B cell (primary cell): ENCODE measurements at regions not wholly inside any gene's neighbourhood (a gene's known extent, or its start where the extent isn't known, plus 50 kb on each side); places are given as distances from the start of the nearest gene placed in this dataset.

Experiments used
- ATAC-seq: fragments of 200-7000 bp; cut with Tn5 transposase; one replicate; pipeline ENCODE4 v1.10.0; 2021; ENCODE audit warnings: low read depth, mild to moderate bottlenecking, moderate number of reproducible peaks, moderate library complexity
- CTCF ChIA-PET: fragments of 350-600 bp; sonication (Branson Sonifier 250); formaldehyde crosslinking; loops from one replicate; lab custom pipeline; 2021; ENCODE audit warnings: antibody characterized with exemption, inconsistent platforms; lab: Charles Lee
- POLR2A ChIA-PET: fragments of 350-600 bp; sonication (Branson Sonifier 250); formaldehyde crosslinking; loops from one replicate; lab custom pipeline; 2021; ENCODE audit warnings: antibody characterized with exemption; lab: Charles Lee
- DNase-seq: peaks from one replicate; pipeline ENCODE4 v3.0.0; 2013
- H2AFZ ChIP-seq: 2 replicates; pipeline ENCODE4 v1.6.1; 2012; ENCODE audit warnings: mild to moderate bottlenecking, low read depth, low read length; ENCODE audit not compliant: insufficient read depth, poor library complexity, severe bottlenecking
- H3K27ac ChIP-seq, 2 donors: 1 replicate in 1 of 2; 2 replicates in 1 of 2; pipeline ENCODE4 v1.5.1; 2012 to 2013; ENCODE audit warnings: low read length in 2 of 2, mild to moderate bottlenecking in 2 of 2, moderate library complexity in 1 of 2
- H3K27me3 ChIP-seq, 4 experiments: fragments of 200-600 bp in 1 of 4; sonication (generic) in 1 of 4; replicated peaks in 1 of 4; 1 replicate in 2 of 4; 2 replicates in 2 of 4; pipeline versions ENCODE4 v1.6.1 to v1.7.0; 2013 to 2016; ENCODE audit warnings: low read length in 3 of 4, mild to moderate bottlenecking in 2 of 4, mixed read lengths in 1 of 4, moderate library complexity in 1 of 4; ENCODE audit not compliant: insufficient read depth in 4 of 4, control insufficient read depth in 3 of 4; ENCODE audit errors: control extremely low read depth in 1 of 4
- H3K36me3 ChIP-seq, 2 experiments: replicated peaks in 1 of 2; 1 replicate in 1 of 2; 2 replicates in 1 of 2; pipeline versions ENCODE4 v1.6.1 to v1.7.1; 2013; ENCODE audit warnings: low read length in 1 of 2; ENCODE audit not compliant: insufficient read depth in 2 of 2, control insufficient read depth in 1 of 2; ENCODE audit errors: control extremely low read depth in 1 of 2, extremely low read depth in 1 of 2
- H3K4me1 ChIP-seq, 2 donors: fragments of 200-600 bp in 1 of 2; sonication (generic) in 1 of 2; 1 replicate in 1 of 2; 2 replicates in 1 of 2; pipeline versions ENCODE4 v1.5.1 to v1.6.1; 2013 to 2017; ENCODE audit warnings: low read length in 2 of 2; ENCODE audit not compliant: control insufficient read depth in 2 of 2, insufficient read depth in 2 of 2
- H3K4me2 ChIP-seq: replicated peaks from 2 replicates; pipeline ENCODE3; 2012; ENCODE audit warnings: mild to moderate bottlenecking, low read depth, low read length; ENCODE audit not compliant: poor library complexity, severe bottlenecking
- H3K4me3 ChIP-seq, 5 experiments: fragments of 200-600 bp in 1 of 5; sonication (generic) in 1 of 5; 1 replicate in 3 of 5; 2 replicates in 2 of 5; pipeline versions ENCODE4 v1.5.1 to v1.7.0; 2011 to 2016; ENCODE audit warnings: low read length in 4 of 5, mild to moderate bottlenecking in 4 of 5, low read depth in 2 of 5, control low read depth in 1 of 5, moderate library complexity in 1 of 5; ENCODE audit not compliant: insufficient read depth in 1 of 5; ENCODE audit errors: control extremely low read depth in 1 of 5, extremely low read depth in 1 of 5
- H3K79me2 ChIP-seq: fragments of 200-600 bp; sonication (generic); one replicate; pipeline ENCODE4 v1.6.0; 2016; ENCODE audit warnings: low read length; ENCODE audit not compliant: control insufficient read depth, insufficient read depth
- H3K9ac ChIP-seq: fragments of 200-600 bp; sonication (generic); 2 replicates; pipeline ENCODE4 v1.6.1; 2017; ENCODE audit warnings: mild to moderate bottlenecking, low read length, moderate library complexity
- H3K9me3 ChIP-seq, 3 donors: one replicate each; pipeline versions ENCODE4 v1.6.1 to v1.7.1; 2013; ENCODE audit warnings: low read length in 2 of 3; ENCODE audit not compliant: control insufficient read depth in 2 of 3, insufficient read depth in 1 of 3; ENCODE audit errors: control extremely low read depth in 1 of 3
- H4K20me1 ChIP-seq: 2 replicates; pipeline ENCODE4 v1.6.0; 2012; ENCODE audit warnings: mild to moderate bottlenecking, low read length; ENCODE audit not compliant: insufficient read depth, control insufficient read depth, poor library complexity, severe bottlenecking
- H3K27ac Mint-ChIP-seq: one replicate; pipeline ENCODE4 v1.8.0; 2021; ENCODE audit warnings: mixed read lengths
- H3K27me3 Mint-ChIP-seq: one replicate; pipeline ENCODE4 v1.8.0; 2021; ENCODE audit warnings: mixed read lengths
- H3K4me1 Mint-ChIP-seq: one replicate; pipeline ENCODE4 v1.8.0; 2021; ENCODE audit warnings: mixed read lengths
- H3K4me3 Mint-ChIP-seq: one replicate; pipeline ENCODE4 v1.8.0; 2021; ENCODE audit warnings: mixed read lengths
- H3K9me3 Mint-ChIP-seq: one replicate; pipeline ENCODE4 v1.8.0; 2022; ENCODE audit warnings: mixed read lengths; ENCODE audit not compliant: insufficient read depth
- EZH2 ChIP-seq: IDR thresholded peaks from 2 replicates; pipeline ENCODE4 v1.6.1; 2012; ENCODE audit warnings: borderline replicate concordance, low read depth, mild to moderate bottlenecking, moderate library complexity, low read length; ENCODE audit not compliant: insufficient read depth, poor library complexity, severe bottlenecking
- WGBS: methylation state at CpG from one replicate; pipeline ENCODE4 v1.1.5; 2013; ENCODE audit warnings: missing lambda C conversion rate; ENCODE audit not compliant: insufficient coverage; 5-methylcytosine and 5-hydroxymethylcytosine counted together
- intact Hi-C: fragments of 100-400 bp; cut with micrococcal nuclease; formaldehyde crosslinking; loops from one replicate; pipeline ENCODE4 v1.10.0; 2022
- TF ChIP-seq, protein P1 (sequence below): fragments of 200-600 bp; IDR thresholded peaks from one replicate; pipeline ENCODE4 v1.8.0; 2022; ENCODE audit warnings: antibody characterized with exemption, mild to moderate bottlenecking

DNA sequence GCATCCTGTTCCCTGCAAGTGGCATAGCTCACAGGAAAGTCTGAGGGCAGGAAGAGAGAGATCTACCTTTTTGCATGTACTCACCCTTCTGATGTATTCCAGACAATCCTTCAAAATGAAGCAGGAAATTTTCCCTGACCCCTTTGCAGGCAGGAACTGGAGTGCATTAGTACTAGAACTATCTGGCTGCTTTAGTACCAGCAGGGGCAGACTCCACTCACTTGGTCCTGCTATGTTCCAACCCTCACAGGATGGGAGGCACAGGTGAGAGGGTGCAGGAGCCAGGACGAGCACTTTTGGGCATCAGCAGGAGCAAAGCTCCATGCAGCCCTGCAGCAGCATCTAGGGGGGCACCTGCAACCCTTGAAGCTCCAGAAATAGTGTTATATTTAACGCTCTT is 116.3 kb upstream of the IGF1 start:
- Mint-ChIP-seq H3K4me1 (no peaks in the 10 kb centered on the region), H3K27ac (no peak overlapping the region), H3K4me3 (no peak overlapping the region), H3K9me3 (no peaks in the 10 kb centered on the region), H3K27me3 (peaks cover 6% of the 10 kb centered on the region)
- no peak for ATAC-seq
- intact Hi-C loops: no loop called here
- no peak for DNase-seq
- no peak overlapping the region for H3K4me2 ChIP-seq
- TF ChIP-seq, protein P1, sequence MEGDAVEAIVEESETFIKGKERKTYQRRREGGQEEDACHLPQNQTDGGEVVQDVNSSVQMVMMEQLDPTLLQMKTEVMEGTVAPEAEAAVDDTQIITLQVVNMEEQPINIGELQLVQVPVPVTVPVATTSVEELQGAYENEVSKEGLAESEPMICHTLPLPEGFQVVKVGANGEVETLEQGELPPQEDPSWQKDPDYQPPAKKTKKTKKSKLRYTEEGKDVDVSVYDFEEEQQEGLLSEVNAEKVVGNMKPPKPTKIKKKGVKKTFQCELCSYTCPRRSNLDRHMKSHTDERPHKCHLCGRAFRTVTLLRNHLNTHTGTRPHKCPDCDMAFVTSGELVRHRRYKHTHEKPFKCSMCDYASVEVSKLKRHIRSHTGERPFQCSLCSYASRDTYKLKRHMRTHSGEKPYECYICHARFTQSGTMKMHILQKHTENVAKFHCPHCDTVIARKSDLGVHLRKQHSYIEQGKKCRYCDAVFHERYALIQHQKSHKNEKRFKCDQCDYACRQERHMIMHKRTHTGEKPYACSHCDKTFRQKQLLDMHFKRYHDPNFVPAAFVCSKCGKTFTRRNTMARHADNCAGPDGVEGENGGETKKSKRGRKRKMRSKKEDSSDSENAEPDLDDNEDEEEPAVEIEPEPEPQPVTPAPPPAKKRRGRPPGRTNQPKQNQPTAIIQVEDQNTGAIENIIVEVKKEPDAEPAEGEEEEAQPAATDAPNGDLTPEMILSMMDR: no peak
- TF ChIP-seq EZH2: no peak
- H2AFZ ChIP-seq: no peak overlapping the region
- ChIA-PET CTCF (no interaction called here), POLR2A (no interaction called here)
- H3K27me3 ChIP-seq: no peaks in the 10 kb centered on the region
- no peak overlapping the region for H3K27ac ChIP-seq
- no peaks in the 10 kb centered on the region for H3K4me1 ChIP-seq
- no peaks in the 10 kb centered on the region for H4K20me1 ChIP-seq
- WGBS: 94% methylated on average over 2 of the region's 2 CpGs
- H3K36me3 ChIP-seq: no peaks in the 10 kb centered on the region
- no peaks in the 10 kb centered on the region for H3K9me3 ChIP-seq
- H3K79me2 ChIP-seq: no peaks in the 10 kb centered on the region
- H3K9ac ChIP-seq: no peak overlapping the region
- no peak overlapping the region for H3K4me3 ChIP-seq

- ATAC-seq (no peak), DNase-seq (no peak)
- Histone ChIP-seq H3K27ac (no peak overlapping the region), H3K4me3 (no peak overlapping the region), H3K9me3 (no peaks in the 10 kb centered on the region), H3K9ac (no peak overlapping the region), H4K20me1 (no peaks in the 10 kb centered on the region), H3K79me2 (no peaks in the 10 kb centered on the region), H3K4me1 (no peaks in the 10 kb centered on the region), H3K36me3 (no peaks in the 10 kb centered on the region), H3K4me2 (no peak overlapping the region), H2AFZ (no peak overlapping the region), H3K27me3 (no peaks in the 10 kb centered on the region)
- 84% methylated on average over 6 of the region's 8 CpGs for WGBS
- no peaks in the 10 kb centered on the region for H3K27me3 Mint-ChIP-seq
- H3K4me3 Mint-ChIP-seq: no peak overlapping the region
- ChIA-PET POLR2A (no interaction called here), CTCF (interaction anchor here (0.5 kb wide), 1 partner anchor 538 kb away, joined by 3 read pairs; no protein-coding TSS in a partner anchor)
- H3K9me3 Mint-ChIP-seq: no peaks in the 10 kb centered on the region
- H3K4me1 Mint-ChIP-seq: no peaks in the 10 kb centered on the region
- intact Hi-C loops: no loop called here
- no peak overlapping the region for H3K27ac Mint-ChIP-seq
- no peak for TF ChIP-seq EZH2
- TF ChIP-seq, protein P1: no peak
Measured at GRCh38 chr12:102596031-102596430, 115.7 kb upstream of the IGF1 start.
